Astrocyte of the cerebellum (primary cell): ENCODE measurements at regions not wholly inside any gene's neighbourhood (a gene's known extent, or its start where the extent isn't known, plus 50 kb on each side); places are given as distances from the start of the nearest gene placed in this dataset.
"Not testable (repeated sequence)": the region's sequence is repeated elsewhere in the genome, so short reads cannot be mapped to it uniquely, and the experiment has no call there.

Experiments used
- DNase-seq: peaks from one replicate; pipeline ENCODE4 v3.0.0-alpha.2; 2011; ENCODE audit warnings: low read depth
- H3K4me3 ChIP-seq: 2 replicates; pipeline ENCODE4 v1.5.1; 2011; ENCODE audit warnings: mild to moderate bottlenecking, low read depth, low read length, moderate library complexity
- CTCF ChIP-seq: IDR thresholded peaks from 2 replicates; pipeline ENCODE4 v1.5.1; 2012; ENCODE audit warnings: low read length, low read depth, moderate library complexity, mild to moderate bottlenecking; ENCODE audit errors: missing control alignments
- in situ Hi-C: cut with HindIII; loops from 2 replicates; pipeline ENCODE4 v1.10.0; 2017; ENCODE audit warnings: low sequenced_read_pairs

- no peak for DNase-seq
- in situ Hi-C loops: no loop called here
- no peak overlapping the region for H3K4me3 ChIP-seq
- no peak for TF ChIP-seq CTCF
Measured at GRCh38 chr20:25985597-25985996, 288.9 kb upstream of the ZNF337 start.

- no peak for DNase-seq
- peak overlapping the region; percentile 12 for H3K4me3 ChIP-seq
- in situ Hi-C loops: no loop called here
- TF ChIP-seq CTCF: no peak
Measured at GRCh38 chr20:25984933-25985332, 288.3 kb upstream of the ZNF337 start.

DNA sequence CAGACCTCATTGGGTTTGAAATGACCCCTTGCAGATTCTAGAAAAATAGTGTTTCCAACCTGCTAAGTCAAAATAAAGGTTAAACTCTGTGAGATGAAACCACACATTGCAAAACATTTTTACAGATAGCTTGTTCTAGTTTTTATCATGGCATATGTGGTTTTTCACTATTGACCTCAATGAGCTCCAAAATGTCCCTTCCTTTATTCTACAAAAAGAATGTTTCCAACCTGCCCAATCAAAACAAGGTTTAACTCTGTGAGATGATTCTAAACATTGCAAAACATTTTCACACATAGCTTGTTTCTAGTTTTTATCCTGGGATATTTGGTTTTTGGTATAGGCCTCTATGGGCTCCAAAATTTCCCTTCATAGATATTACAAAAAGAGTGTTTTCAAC, 286.0 kb upstream of the ZNF337 start:
- H3K4me3 ChIP-seq, in situ Hi-C loops, DNase-seq: not testable (repeated sequence)

DNA sequence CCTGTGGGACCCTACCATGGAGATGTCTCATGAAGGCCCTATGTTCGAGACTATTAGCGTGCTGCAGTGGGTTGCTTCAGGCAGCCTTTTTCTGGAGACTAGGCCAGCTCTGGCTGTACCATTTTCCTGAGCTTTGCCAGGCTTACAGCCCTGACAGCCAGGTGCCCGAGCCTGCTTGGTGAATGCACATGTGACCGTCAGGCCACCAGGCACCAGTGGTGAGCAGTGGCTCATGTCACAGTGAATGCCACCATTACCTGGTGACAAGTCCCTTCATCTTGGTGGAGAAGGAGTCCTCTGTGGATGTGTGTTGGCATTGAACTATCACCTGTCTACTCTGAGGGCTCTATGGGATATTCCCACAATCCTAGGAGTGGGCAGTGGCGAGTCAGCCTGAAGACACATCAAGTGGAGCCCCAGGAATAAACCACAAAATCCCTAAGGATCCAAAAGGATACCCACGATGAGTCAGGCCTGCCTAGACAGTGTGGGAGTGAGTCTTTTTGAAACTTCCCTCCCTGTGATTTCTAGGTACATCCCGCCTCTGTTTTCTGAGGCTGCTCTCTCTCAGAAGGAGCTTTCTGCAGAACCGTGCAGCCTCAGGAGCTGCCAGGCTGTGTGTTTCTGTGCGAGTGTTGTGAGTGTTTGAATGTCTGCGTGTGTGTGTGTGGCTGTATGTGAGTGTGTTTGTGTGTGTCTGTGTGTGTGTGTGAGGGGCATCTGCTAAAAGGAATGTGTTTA, 282.0 kb upstream of the ZNF337 start:
- DNase-seq, in situ Hi-C loops, H3K4me3 ChIP-seq: not testable (repeated sequence)

DNA sequence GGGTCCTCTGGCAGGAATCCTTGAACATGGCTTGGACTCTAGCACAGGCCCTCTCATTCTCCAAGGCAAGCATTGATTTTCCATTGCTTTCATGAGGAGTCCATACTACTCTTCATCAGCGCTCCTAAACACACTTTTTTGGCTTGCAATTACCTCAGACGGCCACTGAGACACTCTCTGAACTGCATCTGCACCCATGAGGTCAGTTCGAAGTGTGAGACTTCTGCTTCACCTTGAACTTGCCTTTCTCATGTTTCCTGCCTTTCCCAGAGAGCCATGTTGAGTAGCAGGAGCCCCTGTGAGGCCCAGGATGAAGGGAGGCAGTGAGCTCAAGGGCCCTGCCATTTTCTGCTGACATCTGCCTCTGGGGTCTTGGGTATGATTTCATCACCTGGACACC, 279.2 kb upstream of the ZNF337 start:
- in situ Hi-C loops, H3K4me3 ChIP-seq, DNase-seq: not testable (repeated sequence)

- H3K4me3 ChIP-seq, DNase-seq, in situ Hi-C loops: not testable (repeated sequence)
Measured at GRCh38 chr20:25965203-25965602, 268.6 kb upstream of the ZNF337 start.

GRCh38 chr20:25953876-25954275, 257.2 kb upstream of the ZNF337 start:
- H3K4me3 ChIP-seq, DNase-seq, in situ Hi-C loops: not testable (repeated sequence)

GRCh38 chr20:25935230-25935629, 238.6 kb upstream of the ZNF337 start:
- H3K4me3 ChIP-seq, DNase-seq, in situ Hi-C loops: not testable (repeated sequence)

DNA sequence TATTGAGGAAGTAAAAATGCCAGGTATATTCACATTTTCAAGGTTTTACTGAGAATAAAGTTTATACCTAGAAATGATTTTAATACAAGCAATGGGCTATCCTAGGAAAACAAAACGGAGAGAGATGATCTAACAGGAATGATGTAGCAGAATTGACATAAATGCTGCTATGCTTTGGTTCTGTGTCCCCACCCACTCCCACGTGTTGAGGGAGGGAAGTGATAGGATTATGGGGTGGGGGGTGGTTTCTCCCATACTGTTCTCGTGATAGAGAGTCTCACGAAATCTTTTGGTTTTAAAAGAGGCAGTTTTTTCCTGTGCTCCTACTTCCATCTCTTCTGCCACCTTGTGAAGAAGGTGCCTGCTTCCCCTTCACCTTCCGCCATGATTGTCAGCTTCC, 236.2 kb upstream of the ZNF337 start:
- in situ Hi-C loops, DNase-seq: not testable (repeated sequence)

GRCh38 chr20:25932170-25932569, 235.5 kb upstream of the ZNF337 start:
- H3K4me3 ChIP-seq, in situ Hi-C loops: not testable (repeated sequence)
- DNase-seq: peak; percentile 84

More for the DNA sequence above, 236.2 kb upstream of the ZNF337 start:
- H3K4me3 ChIP-seq: not testable (repeated sequence)

GRCh38 chr20:25902321-25902720, 205.7 kb upstream of the ZNF337 start:
- H3K4me3 ChIP-seq, in situ Hi-C loops: not testable (repeated sequence)
- peak; percentile 0 for DNase-seq

DNA sequence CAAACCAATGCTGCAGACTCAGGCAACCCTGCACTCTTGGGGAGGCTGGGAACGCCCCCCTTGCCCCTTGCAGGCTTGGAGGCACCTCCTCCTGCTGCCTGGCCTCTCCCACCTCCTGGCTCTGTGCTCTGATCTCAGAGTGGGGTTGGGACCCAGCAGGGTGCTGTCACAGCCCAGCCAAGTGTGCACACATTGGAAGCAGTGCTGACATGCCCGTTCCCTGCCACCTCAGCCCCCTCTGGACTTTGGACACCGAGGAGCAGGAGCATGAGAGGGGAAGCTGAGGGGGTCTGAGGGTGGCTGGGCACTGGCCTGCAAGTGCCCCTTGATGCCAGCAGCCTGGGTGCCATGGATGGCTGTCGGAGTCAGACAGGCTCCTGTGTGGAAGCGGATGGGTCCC, 202.0 kb upstream of the ZNF337 start:
- in situ Hi-C loops, DNase-seq: not testable (repeated sequence)

GRCh38 chr20:25879096-25879495, 182.4 kb upstream of the ZNF337 start:
- H3K4me3 ChIP-seq, in situ Hi-C loops, DNase-seq: not testable (repeated sequence)

More for the DNA sequence above, 202.0 kb upstream of the ZNF337 start:
- not testable (repeated sequence) for H3K4me3 ChIP-seq

DNA sequence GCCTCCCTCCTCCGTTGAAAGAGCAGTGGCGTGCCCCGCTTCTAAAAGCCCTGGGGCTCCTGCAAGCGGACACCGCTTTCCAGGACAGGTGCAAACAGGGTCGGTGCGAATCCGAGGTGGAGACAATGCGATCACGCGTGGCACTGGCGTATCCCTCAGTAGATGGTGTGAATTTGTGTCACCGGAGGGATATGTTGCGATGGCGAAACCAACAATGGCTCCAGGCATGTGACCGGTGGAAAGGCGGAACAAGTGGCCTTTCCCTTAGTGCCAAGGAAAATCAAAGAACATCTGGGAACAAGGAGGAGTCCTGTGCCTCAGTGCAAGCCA, 172.0 kb upstream of the ZNF337 start:
- DNase-seq, in situ Hi-C loops: not testable (repeated sequence)
- peak overlapping the region; percentile 37 for H3K4me3 ChIP-seq
